ENCODE measurements at regions not wholly inside any gene's neighbourhood (a gene's known extent, or its start where the extent isn't known, plus 50 kb on each side); places are given as distances from the start of the nearest gene placed in this dataset.

DNA sequence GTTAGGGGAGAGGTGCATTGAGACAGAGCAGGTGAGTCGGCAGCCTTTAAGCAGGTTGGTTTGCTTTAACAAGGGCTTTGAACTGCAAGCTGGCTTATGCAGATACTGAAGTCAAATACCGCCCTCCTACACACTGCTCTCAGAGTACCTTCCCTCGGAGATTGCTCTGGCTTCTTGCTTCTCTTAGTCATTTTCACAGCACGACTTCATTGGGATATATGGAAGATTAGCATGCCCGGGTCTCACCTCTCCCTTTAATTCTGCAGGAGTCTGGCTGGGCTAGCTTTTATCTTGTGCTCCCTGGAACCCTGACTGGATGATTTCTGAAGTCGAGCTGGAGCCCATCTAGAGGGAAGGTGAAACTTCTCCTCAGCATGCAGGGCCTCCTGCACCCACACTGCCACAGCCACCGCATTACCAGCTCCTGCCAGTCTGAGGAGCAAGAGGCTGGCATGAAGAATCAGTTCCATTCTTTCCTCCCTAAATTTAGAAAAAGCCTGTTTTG lies 395.5 kb upstream of the HNRNPA3 start:
- Histone ChIP-seq H3K4me3 (ENCODE audit: low read depth, low read length) (no peak overlapping the region), H3K9me3 (ENCODE audit: severe bottlenecking) (no peaks in the 10 kb centered on the region), H3K27me3 (ENCODE audit: insufficient read depth, low read depth, severe bottlenecking) (no peaks in the 10 kb centered on the region), H3K36me3 (no peaks in the 10 kb centered on the region), H3K27ac (no peak overlapping the region)
- TF ChIP-seq, protein P1, sequence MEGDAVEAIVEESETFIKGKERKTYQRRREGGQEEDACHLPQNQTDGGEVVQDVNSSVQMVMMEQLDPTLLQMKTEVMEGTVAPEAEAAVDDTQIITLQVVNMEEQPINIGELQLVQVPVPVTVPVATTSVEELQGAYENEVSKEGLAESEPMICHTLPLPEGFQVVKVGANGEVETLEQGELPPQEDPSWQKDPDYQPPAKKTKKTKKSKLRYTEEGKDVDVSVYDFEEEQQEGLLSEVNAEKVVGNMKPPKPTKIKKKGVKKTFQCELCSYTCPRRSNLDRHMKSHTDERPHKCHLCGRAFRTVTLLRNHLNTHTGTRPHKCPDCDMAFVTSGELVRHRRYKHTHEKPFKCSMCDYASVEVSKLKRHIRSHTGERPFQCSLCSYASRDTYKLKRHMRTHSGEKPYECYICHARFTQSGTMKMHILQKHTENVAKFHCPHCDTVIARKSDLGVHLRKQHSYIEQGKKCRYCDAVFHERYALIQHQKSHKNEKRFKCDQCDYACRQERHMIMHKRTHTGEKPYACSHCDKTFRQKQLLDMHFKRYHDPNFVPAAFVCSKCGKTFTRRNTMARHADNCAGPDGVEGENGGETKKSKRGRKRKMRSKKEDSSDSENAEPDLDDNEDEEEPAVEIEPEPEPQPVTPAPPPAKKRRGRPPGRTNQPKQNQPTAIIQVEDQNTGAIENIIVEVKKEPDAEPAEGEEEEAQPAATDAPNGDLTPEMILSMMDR (IDR thresholded peaks at IDR 0.05; ENCODE audit: low read depth, low read length), result peak; percentile 52
- DNase-seq, result peak; percentile 12

GRCh38 chr2:176818076-176818475 lies 394.5 kb upstream of the HNRNPA3 start:
- DNase-seq, result no peak
- H3K27me3 ChIP-seq (ENCODE audit: insufficient read depth, low read depth, severe bottlenecking), result no peaks in the 10 kb centered on the region
- H3K4me3 ChIP-seq (ENCODE audit: low read depth, low read length), result no peak overlapping the region
- H3K9me3 ChIP-seq (ENCODE audit: severe bottlenecking), result no peaks in the 10 kb centered on the region
- H3K27ac ChIP-seq, result no peak overlapping the region
- TF ChIP-seq, protein P1 (IDR thresholded peaks at IDR 0.05; ENCODE audit: low read depth, low read length), result no peak
- H3K36me3 ChIP-seq, result no peaks in the 10 kb centered on the region

- no peak for DNase-seq
- no peak overlapping the region for H3K27ac ChIP-seq
- H3K9me3 ChIP-seq (ENCODE audit: severe bottlenecking), result no peaks in the 10 kb centered on the region
- TF ChIP-seq, protein P1 (IDR thresholded peaks at IDR 0.05; ENCODE audit: low read depth, low read length), result no peak
- H3K4me3 ChIP-seq (ENCODE audit: low read depth, low read length), result no peak overlapping the region
- H3K36me3 ChIP-seq, result no peaks in the 10 kb centered on the region
- H3K27me3 ChIP-seq (ENCODE audit: insufficient read depth, low read depth, severe bottlenecking), result no peaks in the 10 kb centered on the region
Measured at GRCh38 chr2:176818617-176819016, 394.0 kb upstream of the HNRNPA3 start.

GRCh38 chr2:176819306-176819705 lies 393.3 kb upstream of the HNRNPA3 start:
- H3K36me3 ChIP-seq, result no peaks in the 10 kb centered on the region
- no peaks in the 10 kb centered on the region for H3K27me3 ChIP-seq (ENCODE audit: insufficient read depth, low read depth, severe bottlenecking)
- no peak overlapping the region for H3K27ac ChIP-seq
- no peak for DNase-seq
- no peak overlapping the region for H3K4me3 ChIP-seq (ENCODE audit: low read depth, low read length)
- TF ChIP-seq, protein P1 (IDR thresholded peaks at IDR 0.05; ENCODE audit: low read depth, low read length), result no peak
- no peaks in the 10 kb centered on the region for H3K9me3 ChIP-seq (ENCODE audit: severe bottlenecking)

GRCh38 chr2:176820371-176820932 lies 392.1 kb upstream of the HNRNPA3 start:
- no peak for DNase-seq
- Histone ChIP-seq H3K36me3 (no peaks in the 10 kb centered on the region), H3K4me3 (ENCODE audit: low read depth, low read length) (no peak overlapping the region), H3K9me3 (ENCODE audit: severe bottlenecking) (no peaks in the 10 kb centered on the region), H3K27ac (no peak overlapping the region), H3K27me3 (ENCODE audit: insufficient read depth, low read depth, severe bottlenecking) (peaks cover 2% of the 10 kb centered on the region)
- TF ChIP-seq, protein P1 (IDR thresholded peaks at IDR 0.05; ENCODE audit: low read depth, low read length), result no peak

DNA sequence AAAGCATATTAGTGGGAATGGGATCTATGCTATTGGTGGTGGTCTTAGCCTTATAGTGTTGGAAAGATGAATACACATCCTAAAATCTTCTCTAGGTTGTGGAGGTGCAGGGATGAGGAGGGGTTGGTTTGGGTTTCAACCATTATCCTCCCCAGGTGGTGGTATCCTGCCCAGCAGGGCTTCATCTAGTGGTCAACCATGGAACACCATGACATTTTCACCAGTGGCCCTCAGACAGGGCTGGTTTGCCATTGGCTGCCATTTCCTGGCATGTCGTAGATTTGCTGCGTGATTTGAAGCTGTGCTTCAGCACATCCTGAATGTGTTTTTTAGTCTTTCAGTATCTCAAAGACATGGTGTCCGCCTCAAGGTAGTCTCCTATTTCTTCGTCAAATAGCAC lies 391.2 kb upstream of the HNRNPA3 start:
- TF ChIP-seq, protein P1 (IDR thresholded peaks at IDR 0.05; ENCODE audit: low read depth, low read length), result peak; percentile 48
- DNase-seq, result no peak
- H3K9me3 ChIP-seq (ENCODE audit: severe bottlenecking), result no peaks in the 10 kb centered on the region
- no peak overlapping the region for H3K4me3 ChIP-seq (ENCODE audit: low read depth, low read length)
- no peak overlapping the region for H3K27ac ChIP-seq
- peaks cover 4% of the 10 kb centered on the region for H3K27me3 ChIP-seq (ENCODE audit: insufficient read depth, low read depth, severe bottlenecking)
- H3K36me3 ChIP-seq, result no peaks in the 10 kb centered on the region

Measured in WERI-Rb-1 (cell line).